ENCODE measurements at regions not wholly inside any gene's neighbourhood (a gene's known extent, or its start where the extent isn't known, plus 50 kb on each side); places are given as distances from the start of the nearest gene placed in this dataset.
"Not testable (repeated sequence)": the region's sequence is repeated elsewhere in the genome, so short reads cannot be mapped to it uniquely, and the experiment has no call there.

DNA sequence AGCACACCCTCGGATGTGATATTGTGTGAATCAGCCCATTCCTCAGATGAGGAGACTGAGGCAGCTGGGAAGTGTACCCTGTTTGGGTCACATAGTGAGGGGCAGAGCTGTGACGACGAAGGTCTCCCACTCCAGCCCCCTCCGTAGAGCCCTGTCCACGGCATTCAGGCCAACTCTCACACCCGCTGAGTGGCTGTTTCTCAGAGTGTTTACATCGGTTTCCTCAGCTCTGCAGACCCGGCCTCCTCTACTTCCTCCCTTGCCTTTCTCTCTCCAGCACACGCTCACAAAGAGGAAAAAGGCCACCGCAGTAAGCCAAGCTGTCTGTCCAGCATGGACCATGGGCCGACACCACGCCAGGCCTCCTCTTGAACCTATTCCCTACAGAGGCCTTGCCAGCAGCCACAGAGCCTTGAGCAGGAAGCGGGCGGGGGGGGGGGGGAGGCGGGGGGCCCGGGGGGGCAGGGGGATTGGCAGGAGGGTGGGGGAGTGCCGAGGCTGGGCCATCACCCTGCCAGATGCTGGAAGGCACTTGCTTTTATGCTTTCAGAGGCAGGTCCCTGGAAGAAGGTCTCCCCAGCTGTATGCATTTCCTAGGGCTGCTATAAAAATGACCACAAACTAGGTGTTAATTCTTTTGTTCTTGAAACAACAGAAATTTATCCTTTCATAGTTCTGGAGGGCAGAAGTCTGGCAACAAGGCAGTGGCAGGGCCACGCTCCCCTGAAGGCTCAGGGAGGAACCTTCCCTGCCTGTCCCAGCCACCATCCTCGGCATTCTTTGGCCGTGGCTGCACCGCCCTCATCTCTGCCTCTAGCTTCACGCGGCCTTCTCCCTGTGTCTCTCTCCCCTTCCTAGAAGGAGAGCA lies 178.4 kb downstream of the PSMG1 start:
- no peak overlapping the region for H3K4me3 ChIP-seq (ENCODE audit: low read depth, low read length)

DNA sequence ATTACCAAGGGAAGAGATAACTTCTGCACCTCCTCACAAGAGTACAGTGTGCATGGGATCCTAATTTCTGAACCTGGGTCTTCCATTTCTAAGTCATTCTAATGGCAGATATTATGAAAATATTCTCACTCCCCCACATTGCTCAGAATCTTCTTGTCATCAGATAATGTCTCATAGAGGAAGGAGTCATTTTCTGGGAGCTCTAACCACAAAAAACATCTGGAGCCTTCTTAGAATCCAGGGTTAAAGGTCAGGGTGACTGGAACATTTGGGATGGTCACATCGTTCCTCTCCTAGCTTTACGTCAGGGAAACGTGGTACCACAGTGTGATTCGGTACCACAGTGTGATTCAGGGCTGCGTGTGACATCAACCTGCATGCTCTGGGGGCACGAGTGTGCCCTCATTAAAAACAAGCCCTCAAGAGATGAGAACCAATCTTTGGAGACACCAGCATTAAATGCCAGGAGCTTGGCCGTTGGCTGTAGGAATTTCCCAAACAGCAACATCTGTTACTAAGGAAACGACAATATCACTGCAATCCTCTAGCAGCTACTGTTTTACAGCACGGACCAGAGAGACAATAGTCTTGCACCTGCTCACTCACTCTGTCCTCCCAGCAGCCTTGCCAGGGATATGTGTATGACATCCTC lies 179.1 kb downstream of the PSMG1 start:
- no peak overlapping the region for H3K4me3 ChIP-seq (ENCODE audit: low read depth, low read length)

DNA sequence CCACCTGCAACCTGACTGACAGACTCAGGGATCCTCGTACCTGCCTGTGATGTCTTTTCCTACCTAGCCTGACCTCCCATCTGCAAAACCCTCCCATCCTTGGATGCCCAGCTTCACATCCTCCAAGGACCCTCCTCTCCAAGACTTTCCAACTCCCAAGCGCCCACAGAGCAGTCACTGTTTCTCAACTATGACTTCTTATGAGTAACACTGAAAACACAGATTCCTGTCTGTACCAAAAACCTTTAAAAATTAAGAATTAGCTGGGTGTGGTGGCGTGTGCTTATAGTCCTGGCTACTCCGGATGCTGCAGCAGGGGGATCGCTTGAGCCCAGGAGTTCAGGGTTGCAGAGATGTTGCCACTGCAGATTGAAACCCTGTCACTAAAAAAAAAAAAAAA lies 181.9 kb downstream of the PSMG1 start:
- no peak overlapping the region for H3K4me3 ChIP-seq (ENCODE audit: low read depth, low read length)

DNA sequence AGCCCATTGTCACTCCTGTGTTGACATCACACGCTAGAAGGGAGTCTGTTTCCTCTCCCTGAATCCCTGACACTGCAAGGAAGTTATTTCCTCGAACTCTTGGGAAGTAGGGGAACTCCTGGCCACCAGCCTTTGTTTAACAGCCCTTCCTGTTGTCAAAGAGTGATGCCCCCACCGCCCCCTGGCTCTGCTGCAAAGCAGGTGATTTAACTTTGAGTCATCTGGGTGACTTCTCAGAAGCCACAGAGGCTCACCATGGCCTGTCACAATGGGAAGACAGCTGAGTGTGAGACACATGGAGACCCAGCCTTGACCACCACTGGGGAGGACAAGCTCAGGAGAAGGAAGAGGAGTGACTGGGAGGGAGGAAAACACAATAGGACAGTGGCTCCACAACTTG lies 182.8 kb downstream of the PSMG1 start:
- H3K4me3 ChIP-seq (ENCODE audit: low read depth, low read length), result no peak overlapping the region

DNA sequence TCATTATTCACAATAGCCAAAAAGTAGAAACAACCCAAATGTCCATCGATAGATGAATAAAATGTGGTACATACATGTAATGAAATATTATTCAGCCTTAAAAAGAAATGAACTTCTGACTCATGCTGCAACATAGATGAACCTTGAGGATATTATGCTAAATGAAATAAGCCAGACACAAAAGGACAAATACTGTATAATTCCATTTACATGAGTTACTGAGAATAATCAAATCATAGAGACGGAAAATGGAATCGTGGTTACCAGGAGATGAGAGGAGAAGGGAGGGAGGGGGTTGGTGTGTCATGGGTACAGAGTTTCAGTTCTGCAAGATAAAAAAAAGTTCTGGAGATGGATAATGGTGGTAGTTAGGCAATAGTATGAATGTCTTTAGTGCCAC lies 184.1 kb downstream of the PSMG1 start:
- no peak overlapping the region for H3K4me3 ChIP-seq (ENCODE audit: low read depth, low read length)

DNA sequence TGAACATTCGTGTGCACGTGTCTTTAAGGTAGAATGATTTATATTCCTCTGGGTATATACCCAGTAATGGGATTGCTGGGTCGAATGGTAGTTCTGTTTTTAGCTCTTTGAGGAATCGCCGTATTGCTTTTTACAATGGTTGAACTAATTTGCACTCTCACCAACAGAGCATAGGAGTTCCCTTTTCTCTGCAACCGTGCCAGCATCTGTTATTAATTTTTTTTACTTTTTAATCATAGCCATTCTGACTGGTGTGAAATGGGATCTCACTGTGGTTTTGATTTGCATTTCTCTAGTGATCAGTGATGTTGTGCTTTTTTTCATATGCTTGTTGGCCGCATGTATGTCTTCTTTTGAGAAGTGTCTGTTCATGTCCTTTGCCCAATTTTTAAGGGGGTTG lies 185.0 kb downstream of the PSMG1 start:
- not testable (repeated sequence) for H3K4me3 ChIP-seq (ENCODE audit: low read depth, low read length)

DNA sequence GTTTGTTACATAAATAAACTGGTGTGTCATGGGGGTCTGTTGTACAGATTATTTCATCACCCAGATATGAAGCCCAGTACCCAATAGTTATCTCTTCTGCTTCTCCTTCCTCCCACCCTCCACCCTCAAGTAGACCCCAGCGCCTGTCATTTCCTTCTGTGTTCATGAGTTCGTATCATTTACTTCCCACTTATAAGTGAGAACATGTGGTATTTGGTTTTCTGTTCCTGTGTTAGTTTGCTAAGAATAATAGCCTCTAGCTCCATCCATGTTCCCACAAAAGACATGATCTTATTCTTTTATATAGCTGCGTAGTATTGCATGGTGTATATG lies 185.4 kb downstream of the PSMG1 start:
- H3K4me3 ChIP-seq (ENCODE audit: low read depth, low read length), result not testable (repeated sequence)

DNA sequence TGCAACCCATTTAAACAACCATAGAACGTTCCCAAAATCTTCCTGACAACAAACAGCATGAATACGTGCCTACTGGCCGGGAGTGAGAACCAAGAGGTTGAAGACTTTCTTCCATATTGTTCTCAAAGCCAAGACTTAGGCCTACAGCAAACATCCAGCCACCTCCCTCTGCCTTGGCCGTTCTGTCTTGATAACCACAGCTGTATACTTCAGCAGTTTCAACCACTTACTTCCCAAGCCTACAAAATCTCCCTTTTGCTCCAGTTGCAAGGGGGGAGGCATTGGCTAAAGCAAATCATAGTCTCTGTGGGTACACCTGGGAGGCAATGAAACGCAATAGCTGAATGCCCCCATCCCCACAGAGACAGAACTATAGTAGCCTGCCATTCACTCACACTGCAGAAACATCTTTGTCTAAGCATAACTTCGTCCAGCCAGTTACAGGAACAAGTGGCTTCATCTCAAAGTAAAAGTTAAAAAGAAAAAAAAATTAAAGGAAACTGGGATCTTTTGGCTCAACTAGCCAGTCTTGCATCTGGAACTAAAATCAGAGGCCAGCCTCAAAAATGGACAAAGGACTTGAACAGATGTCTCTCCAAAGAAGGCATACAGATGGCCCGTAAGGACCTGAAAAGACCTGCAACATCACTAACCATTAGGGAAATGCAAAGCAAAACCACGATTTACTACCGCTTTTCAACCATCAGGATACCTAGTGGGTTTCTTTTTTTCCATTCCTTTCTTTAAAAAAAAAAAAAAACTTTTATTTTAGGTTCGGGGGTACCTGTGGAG lies 186.0 kb downstream of the PSMG1 start:
- no peak overlapping the region for H3K4me3 ChIP-seq (ENCODE audit: low read depth, low read length)

DNA sequence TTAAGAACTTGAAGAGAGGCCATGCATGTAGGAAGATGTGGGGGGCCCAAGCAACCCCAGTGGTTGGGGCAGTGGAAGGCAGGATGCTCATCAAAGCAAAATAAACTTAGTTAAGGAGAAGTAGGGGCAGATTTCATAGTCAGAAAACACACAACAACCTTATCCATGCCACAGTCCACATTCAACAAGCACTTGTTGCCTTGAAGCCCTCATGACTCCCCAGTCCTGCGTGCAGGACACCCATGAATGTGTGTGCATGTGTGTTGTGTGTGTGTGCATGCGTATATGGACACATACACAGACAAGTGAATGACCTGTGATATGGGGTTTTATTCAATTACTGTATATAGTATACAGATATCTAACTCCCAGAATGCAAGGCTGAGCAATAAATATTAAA lies 186.9 kb downstream of the PSMG1 start:
- H3K4me3 ChIP-seq (ENCODE audit: low read depth, low read length), result no peak overlapping the region

DNA sequence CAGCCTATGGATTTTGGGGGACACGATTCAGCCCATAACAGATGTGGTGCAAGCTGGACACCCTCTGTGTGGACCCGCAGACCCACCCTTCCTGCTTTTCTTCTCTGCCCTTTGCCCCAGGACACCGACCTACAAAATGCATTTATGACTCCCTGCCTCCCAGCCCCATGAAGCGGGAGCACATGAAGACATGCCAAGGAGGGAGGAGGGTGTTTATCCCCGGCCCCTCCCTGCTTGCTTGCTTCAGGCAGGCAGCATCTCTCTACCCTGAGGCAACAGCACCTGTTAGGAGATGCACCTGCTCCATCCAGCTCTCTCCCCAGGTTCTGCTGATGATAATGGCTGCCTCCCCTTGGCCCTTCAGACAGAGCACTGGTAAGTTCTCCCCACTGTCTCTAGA lies 187.5 kb downstream of the PSMG1 start:
- no peak overlapping the region for H3K4me3 ChIP-seq (ENCODE audit: low read depth, low read length)

DNA sequence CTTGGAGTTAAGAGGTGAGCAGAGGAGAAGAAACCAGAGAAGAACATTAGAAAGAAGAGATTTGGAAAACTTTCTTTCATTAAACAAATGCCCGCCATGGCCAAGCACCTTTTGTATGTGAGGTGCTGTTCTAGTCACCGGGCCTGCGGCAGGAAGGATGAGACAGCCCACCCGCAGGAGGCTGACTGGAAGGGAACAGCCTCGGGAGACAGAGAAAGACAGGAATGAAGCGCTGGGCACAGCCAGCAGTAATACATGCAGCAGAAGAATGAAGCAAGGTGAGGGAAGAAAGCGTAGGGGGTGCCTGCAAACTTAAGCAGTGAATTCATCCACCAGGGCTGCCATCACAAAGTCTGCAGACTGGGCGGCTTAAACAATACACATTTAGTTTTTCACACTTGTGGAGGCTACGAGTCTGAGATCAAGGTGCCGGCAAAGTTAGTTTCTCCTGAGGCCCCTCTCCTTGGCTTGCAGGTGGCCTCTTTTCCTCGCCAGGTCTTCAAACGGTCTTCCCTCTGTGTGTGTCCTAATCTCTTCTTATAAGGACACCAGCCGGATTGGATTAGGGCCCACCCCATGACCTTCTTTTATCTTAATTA lies 188.1 kb downstream of the PSMG1 start:
- H3K4me3 ChIP-seq (ENCODE audit: low read depth, low read length), result no peak overlapping the region

DNA sequence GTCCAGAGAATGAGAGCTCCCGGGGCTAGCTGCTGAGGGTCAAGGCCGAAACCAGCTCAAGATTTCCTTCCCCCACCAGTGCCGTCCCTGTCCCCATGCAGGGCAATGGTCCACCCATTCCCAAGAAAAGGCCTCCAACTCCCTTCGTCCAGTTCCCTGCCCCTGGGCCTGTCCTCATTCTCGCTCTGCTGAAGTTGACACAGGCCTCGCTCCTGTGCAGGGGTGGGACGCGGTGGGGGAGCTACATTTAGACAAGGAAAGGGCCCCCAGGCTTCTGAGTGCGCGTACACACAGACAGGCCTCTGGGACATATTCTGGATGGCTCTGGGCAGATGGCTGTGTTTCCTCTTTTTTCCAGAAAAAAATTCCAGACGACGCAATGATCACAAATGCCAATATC lies 188.3 kb downstream of the ETS2 start:
- H3K4me3 ChIP-seq (ENCODE audit: low read depth, low read length), result no peak overlapping the region

DNA sequence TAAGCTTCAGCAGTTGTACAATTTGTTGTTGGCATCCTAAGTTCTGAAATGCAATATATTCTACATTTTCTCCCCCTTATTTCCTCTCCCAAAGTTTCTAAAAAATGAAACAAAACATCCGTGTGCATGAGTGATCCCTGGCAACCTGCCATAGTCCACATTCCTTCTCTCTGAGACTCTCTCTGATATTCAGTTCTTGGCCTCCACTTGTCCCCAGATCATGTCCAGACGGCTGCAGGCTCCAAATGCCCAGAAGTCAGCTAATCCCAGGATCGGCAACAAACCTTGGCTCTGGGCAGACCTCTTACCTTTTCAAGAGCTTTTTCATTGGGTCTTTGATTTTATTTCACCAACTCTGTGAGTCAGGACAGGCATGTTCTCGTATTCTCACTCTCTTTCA lies 187.8 kb downstream of the ETS2 start:
- H3K4me3 ChIP-seq (ENCODE audit: low read depth, low read length), result no peak overlapping the region

DNA sequence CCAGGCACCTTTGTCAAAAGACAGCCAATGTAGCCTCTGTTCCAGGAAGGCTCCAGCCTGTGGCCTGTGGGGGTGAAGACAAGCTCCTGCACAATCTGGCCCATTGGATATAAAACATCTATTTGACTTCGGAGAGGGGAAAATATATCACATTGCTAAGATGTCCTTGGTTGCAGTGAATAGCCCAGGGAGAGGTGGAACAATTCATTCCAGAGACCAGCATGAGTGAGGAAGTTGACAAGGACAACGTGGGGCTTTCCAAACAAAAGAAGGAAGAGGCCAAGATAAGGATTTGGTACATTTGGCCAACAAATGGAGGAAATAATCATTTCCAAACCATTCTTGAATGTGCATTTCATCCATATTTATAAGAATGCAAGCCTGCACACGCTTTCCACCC lies 187.0 kb downstream of the ETS2 start:
- no peak overlapping the region for H3K4me3 ChIP-seq (ENCODE audit: low read depth, low read length)

DNA sequence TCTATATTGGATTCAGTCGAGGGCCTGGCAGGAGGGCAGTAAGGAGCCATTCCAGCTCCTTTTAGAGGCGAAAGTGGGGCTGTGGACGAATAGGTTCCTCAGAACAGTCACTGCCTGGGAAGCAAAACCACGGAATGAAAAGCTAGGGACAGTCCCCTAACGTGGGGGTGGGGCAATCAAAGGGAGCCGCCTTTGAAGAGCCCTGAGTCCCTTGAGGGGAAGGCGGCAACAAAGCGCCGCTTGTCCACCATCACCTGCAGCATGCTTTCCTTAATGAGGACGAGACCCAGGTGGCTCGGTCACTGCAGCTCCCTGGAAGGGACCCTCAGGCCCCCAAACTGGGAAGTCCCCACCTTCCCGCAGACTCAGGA lies 184.7 kb downstream of the ETS2 start:
- H3K4me3 ChIP-seq (ENCODE audit: low read depth, low read length), result no peak overlapping the region

DNA sequence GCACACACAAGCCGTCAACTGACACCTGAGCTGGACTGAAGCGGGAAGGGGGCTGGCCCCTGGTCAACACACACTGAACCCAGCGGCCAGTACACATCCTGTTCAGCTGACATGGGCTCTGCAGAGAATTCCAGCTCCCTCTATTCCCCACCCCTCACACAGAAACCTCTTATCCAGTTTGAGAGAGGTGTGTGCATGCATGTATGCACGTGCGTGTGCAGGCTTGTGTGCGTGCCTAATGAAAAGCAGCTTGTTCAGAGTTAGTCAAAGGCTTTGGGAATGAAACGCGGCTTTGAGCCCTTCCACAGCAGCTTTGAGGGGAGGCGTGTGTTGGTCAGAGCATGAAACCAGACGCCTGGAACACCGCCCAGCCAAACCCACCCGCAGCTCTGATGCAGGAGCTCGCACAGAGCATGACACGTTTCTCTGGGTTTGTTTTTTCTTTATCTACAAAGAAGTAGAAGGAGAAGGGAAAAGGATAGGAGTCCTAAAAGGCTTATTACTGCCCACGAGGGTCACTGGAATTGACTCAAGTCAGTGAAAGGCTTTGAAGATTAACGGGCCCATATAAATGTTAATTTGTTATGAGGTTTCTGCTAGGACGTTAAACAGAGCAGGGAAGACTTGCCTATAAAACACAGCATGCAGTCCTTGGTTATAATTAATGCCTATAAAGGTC lies 184.2 kb downstream of the ETS2 start:
- no peak overlapping the region for H3K4me3 ChIP-seq (ENCODE audit: low read depth, low read length)

DNA sequence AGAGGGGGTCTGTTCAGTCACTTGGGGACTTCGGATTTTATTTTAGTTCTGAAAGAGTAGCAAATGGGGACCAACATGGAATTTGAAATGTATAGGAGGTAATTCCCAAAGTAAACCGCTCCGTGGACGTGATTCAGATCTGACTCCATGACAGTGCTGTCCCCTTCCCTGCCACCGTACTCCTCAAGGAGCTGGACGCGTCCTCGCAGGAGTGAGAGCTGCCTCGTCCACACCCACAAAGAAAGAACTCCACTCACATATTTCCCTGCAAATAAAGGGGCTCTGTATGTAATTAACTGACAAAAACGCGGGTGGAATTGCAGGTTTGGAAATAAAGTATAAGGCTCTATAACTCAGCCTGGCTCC lies 183.6 kb downstream of the ETS2 start:
- no peak overlapping the region for H3K4me3 ChIP-seq (ENCODE audit: low read depth, low read length)

DNA sequence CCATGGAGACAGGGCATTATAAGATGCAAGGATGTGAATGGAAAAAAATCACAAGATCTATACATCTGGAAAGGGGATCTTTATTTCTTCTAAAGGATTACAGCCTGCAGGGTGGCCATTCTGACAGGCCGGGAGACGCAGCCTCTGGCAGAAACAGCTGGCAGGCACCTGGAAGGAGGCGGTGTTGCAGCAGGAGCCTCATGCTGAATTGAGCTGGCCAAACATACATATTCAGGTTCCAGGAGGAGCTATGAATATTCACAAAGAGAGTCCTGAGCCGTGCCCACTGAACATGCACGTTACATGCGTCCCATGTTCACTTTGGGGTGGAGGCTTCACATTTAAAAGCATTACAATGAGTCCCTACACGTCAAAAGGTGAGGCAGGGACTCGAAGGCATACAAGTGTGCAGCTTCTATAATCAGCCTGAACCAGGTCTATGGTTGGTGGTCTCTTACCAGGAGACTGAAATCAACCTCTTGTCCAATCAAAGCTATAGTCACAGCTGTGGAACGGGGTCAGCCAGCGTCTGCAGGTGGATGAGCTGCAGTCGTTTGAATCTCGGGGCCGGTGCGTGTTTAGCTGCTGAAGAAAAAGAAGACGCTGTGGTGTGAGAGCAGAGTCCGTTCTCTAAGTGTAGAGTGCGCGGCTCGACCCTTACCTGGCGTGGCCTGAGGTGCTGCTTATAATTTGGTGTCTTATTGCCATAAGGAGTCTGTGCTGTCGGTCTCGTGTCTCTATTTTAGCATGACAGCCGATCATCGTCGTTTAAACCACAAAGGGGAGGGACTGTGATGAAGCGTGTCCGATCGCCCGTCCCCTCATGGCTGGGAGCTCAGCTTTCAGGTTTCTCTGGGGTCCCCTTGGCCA lies 183.0 kb downstream of the ETS2 start:
- H3K4me3 ChIP-seq (ENCODE audit: low read depth, low read length), result no peak overlapping the region

DNA sequence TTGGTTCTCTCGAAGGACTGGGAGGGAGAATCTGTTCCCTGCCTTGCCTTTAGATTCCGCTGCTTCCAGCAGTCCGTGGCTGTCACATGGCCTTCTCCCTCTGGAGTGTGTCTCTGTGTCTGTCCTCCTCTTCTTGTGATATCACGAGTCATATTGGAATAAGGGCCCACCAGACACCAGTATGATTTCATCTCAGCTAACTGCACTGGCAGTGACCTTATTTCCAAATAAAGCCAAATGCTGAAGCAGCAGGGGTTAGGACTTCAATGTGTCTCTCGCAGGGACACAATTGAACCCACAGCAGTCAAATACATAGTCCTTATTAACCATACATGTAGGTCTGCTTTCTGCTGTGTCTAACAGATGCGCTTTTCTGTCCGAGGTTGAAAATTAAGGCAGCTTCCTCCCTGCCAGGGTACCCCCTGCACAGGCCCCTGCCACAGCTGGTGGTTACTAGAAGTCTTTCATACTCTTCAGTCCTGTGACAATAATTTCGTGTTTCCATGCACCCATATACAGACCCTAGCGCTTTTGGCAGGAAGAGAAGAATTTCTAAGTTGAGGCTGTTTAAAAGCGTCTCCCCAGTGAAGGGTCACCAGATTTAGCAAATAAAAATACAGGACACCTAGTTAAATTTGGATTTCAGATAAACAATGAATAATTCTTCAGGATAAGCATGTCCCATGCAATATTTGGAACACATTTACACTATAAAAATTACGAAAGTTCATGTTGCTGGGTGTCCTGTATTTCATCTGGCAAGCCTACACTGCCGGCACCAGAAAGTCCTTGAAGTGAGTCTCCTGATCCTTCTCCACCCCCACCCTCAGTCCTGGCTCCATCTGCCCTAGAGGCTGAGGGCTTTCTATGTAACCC lies 182.1 kb downstream of the ETS2 start:
- H3K4me3 ChIP-seq (ENCODE audit: low read depth, low read length), result no peak overlapping the region

Measured in iPS-11a (cell line).